ENCODE measurements at regions not wholly inside any gene's neighbourhood (a gene's known extent, or its start where the extent isn't known, plus 50 kb on each side); places are given as distances from the start of the nearest gene placed in this dataset.

GRCh38 chr3:159854500-159855124, 134.0 kb upstream of the IL12A start:
- Mint-ChIP-seq H3K9me3 (ENCODE audit: unreplicated experiment) (peaks cover 22% of the 10 kb centered on the region), H3K4me3 (ENCODE audit: unreplicated experiment) (peak overlapping the region; percentile 71), H3K4me1 (ENCODE audit: low read depth, unreplicated experiment) (peaks cover 76% of the 10 kb centered on the region), H3K27ac (ENCODE audit: unreplicated experiment) (peak overlapping the region; percentile 94), H3K27me3 (ENCODE audit: unreplicated experiment) (peaks cover 14% of the 10 kb centered on the region), H3K36me3 (ENCODE audit: unreplicated experiment) (no peaks in the 10 kb centered on the region)
- no peak for TF ChIP-seq CTCF (IDR thresholded peaks at IDR 0.05; ENCODE audit: partially characterized antibody, unreplicated experiment)
- DNase-seq: no peak

- H3K4me1 Mint-ChIP-seq (ENCODE audit: low read depth, unreplicated experiment): peaks cover 82% of the 10 kb centered on the region
- TF ChIP-seq CTCF (IDR thresholded peaks at IDR 0.05; ENCODE audit: partially characterized antibody, unreplicated experiment): no peak
- no peak for DNase-seq
- peaks cover 33% of the 10 kb centered on the region for H3K9me3 Mint-ChIP-seq (ENCODE audit: unreplicated experiment)
- H3K27me3 Mint-ChIP-seq (ENCODE audit: unreplicated experiment): peaks cover 23% of the 10 kb centered on the region
- peak overlapping the region; percentile 63 for H3K4me3 Mint-ChIP-seq (ENCODE audit: unreplicated experiment)
- peak overlapping the region; percentile 98 for H3K27ac Mint-ChIP-seq (ENCODE audit: unreplicated experiment)
- H3K36me3 Mint-ChIP-seq (ENCODE audit: unreplicated experiment): no peaks in the 10 kb centered on the region
Measured at GRCh38 chr3:159855599-159856346, 132.9 kb upstream of the IL12A start.

GRCh38 chr3:159856590-159857104, 132.0 kb upstream of the IL12A start:
- Mint-ChIP-seq H3K27me3 (ENCODE audit: unreplicated experiment) (peaks cover 28% of the 10 kb centered on the region), H3K4me1 (ENCODE audit: low read depth, unreplicated experiment) (peaks cover 85% of the 10 kb centered on the region), H3K27ac (ENCODE audit: unreplicated experiment) (peak overlapping the region; percentile 98), H3K36me3 (ENCODE audit: unreplicated experiment) (no peaks in the 10 kb centered on the region), H3K9me3 (ENCODE audit: unreplicated experiment) (peaks cover 41% of the 10 kb centered on the region), H3K4me3 (ENCODE audit: unreplicated experiment) (peak overlapping the region; percentile 63)
- TF ChIP-seq CTCF (IDR thresholded peaks at IDR 0.05; ENCODE audit: partially characterized antibody, unreplicated experiment): no peak
- DNase-seq: peak; percentile 78

GRCh38 chr3:159857840-159858239, 130.8 kb upstream of the IL12A start:
- Mint-ChIP-seq H3K27ac (ENCODE audit: unreplicated experiment) (peak overlapping the region; percentile 46), H3K9me3 (ENCODE audit: unreplicated experiment) (peaks cover 40% of the 10 kb centered on the region), H3K4me3 (ENCODE audit: unreplicated experiment) (peak overlapping the region; percentile 60), H3K27me3 (ENCODE audit: unreplicated experiment) (peaks cover 28% of the 10 kb centered on the region), H3K4me1 (ENCODE audit: low read depth, unreplicated experiment) (peaks cover 83% of the 10 kb centered on the region), H3K36me3 (ENCODE audit: unreplicated experiment) (no peaks in the 10 kb centered on the region)
- no peak for TF ChIP-seq CTCF (IDR thresholded peaks at IDR 0.05; ENCODE audit: partially characterized antibody, unreplicated experiment)
- DNase-seq: no peak

- peaks cover 26% of the 10 kb centered on the region for H3K27me3 Mint-ChIP-seq (ENCODE audit: unreplicated experiment)
- peaks cover 82% of the 10 kb centered on the region for H3K4me1 Mint-ChIP-seq (ENCODE audit: low read depth, unreplicated experiment)
- H3K27ac Mint-ChIP-seq (ENCODE audit: unreplicated experiment): peak overlapping the region; percentile 46
- H3K4me3 Mint-ChIP-seq (ENCODE audit: unreplicated experiment): peak overlapping the region; percentile 84
- no peaks in the 10 kb centered on the region for H3K36me3 Mint-ChIP-seq (ENCODE audit: unreplicated experiment)
- H3K9me3 Mint-ChIP-seq (ENCODE audit: unreplicated experiment): peaks cover 36% of the 10 kb centered on the region
- no peak for TF ChIP-seq CTCF (IDR thresholded peaks at IDR 0.05; ENCODE audit: partially characterized antibody, unreplicated experiment)
- DNase-seq: no peak
Measured at GRCh38 chr3:159858650-159859049, 130.0 kb upstream of the IL12A start.
